Activated CD4-positive, alpha-beta T cell treated with anti-CD3 and anti-CD28 coated beads for 4 hours (primary cell): ENCODE measurements at regions not wholly inside any gene's neighbourhood (a gene's known extent, or its start where the extent isn't known, plus 50 kb on each side); places are given as distances from the start of the nearest gene placed in this dataset.
"Not testable (repeated sequence)": the region's sequence is repeated elsewhere in the genome, so short reads cannot be mapped to it uniquely, and the experiment has no call there.

Experiments used
- DNase-seq, 2 donors: peaks; one replicate each; pipeline ENCODE4 v3.0.0-alpha.2; 2020

DNA sequence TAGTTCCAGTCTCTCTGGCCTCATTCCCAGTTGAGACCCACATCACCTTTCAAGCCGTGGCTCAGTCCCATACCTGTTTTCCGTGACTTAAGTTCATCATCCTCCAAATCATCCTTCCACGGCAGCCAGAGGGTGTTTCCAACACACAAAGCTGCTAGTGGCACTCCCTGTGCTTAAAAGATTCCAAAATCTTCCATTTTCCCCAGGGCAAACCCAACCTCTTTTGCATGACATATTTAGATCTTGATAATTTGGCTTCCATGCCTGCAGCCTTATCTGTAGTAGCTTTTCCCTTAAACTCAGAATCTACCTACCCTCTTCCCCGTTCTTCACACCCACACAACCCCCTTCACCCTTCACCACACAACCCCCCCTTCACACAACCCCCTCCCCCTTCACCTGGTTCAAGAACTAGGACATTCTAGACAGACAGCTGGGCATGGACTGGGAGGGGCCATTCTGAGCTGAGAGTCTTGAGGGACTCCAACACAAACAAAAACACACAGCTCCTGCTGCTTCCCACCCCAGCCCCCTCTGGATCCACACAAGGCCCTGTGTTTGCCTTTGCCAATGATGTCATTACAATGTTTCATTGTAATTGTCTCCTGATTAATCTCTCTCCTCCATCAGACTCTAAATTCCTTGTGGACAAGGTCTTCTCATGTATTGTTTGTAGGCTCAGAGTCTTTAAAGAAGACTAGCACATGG lies 268.2 kb downstream of the SH3GL2 start:
- DNase-seq: no peak

DNA sequence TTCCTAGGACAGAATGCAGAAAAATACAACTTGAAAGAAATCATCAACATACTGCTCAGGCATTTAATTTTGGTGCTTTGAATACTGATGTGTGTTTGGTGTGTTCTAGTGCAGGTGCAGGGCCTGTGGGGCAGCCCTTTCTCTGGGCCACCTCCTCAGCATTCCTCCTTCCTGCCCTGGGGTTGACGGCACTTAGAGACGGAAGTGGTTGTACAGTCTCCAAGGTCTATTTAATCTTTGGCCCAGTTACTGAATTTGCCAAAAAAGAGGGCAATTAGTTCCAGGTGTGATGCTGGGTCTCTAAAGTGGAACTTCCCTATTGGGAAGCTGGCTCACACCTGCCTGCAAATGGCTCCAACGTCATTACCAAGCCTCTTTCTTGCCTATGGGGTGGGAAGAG lies 269.0 kb downstream of the SH3GL2 start:
- no peak for DNase-seq

DNA sequence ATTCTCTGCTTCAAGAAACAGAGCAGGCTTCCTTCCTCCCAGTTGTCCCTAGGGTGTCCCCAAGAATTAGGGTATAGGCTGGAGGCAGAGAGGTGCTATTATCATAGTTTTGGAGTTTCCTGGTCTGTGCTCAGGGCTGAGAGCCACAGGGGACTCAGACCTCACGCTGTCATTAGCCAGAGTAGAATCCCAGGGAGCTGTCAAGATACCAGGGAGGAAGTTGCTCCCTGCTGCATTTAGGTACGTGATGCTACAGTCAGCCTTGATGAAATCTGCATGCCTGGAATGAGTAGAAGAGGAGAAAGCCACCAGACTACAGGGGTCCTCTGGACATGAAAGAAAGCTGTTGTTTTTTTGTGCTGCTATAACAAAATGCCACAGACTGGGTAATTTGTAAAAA lies 273.2 kb downstream of the SH3GL2 start:
- DNase-seq: no peak

DNA sequence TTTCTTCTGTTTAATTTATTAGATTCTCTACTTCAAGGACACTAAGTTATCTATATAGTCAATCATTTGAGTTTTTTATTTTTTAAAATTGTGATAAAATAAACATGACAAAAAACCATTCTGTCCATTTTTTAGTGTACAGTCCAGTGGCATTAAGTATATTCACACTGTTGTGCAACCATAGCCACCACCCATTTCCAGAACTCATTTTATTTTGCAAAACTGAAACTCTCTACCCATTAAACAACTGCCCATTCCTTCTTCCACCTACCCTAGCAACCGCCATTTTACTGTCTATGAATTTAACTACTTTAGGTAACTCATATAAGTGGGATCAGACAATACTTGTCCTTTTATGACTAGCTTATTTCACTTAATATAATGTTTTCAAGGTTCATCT lies 275.6 kb downstream of the SH3GL2 start:
- DNase-seq: no peak

DNA sequence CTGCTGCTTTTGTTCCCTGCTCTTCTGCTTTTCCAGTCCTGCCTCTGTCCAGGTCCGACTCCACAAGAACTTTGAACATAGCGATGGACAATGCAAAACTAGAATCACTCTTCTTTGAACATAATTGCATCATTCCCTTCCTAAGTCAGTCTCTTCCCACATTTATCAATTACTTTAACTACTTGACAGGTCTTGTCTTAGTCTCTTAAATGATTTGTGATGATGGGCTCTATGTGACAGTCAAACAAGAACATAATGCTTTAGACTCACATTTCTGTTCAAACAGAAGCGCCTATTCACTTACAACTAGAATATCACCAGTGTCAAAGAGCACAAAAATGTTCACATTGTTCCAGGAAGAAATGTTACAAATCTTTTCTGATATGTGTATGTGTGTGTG lies 278.1 kb downstream of the SH3GL2 start:
- no peak for DNase-seq

DNA sequence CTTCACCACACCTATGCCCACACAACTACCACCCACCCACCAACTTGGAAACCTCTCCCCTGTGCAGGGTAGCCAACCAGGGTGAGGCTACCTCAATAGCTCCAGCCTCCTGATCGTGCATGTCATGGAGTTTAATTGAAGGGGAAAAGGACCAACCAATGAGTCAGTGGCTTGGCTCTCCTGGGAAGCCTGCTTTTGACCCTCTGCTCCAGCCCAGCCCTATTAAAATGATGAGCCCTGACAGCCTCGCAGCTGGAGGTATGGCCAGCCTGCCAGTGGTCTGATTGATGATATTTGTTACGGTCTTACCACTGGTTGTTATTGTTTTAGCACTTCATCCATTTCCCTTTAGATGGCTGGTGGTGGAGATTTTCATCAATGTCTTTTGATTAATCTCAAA lies 280.4 kb downstream of the SH3GL2 start:
- DNase-seq: no peak

DNA sequence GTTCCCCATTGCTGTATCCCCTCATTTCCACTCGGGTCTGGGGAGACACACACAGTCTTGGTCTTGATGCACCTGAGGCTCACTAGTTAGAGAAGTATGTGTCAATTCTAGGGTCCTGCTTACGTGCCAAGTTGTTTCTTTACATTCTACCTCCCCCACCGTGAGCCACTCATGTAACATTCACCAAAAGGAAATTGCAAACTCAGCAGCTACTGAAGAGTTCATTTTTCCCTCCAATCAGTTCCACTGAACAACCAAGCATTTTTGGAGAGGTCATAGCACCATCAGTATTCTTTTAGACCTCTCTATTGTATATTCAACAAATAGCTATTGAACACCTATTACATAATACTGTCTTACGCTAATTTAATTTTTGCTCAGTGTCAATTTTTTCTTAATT lies 281.1 kb downstream of the SH3GL2 start:
- no peak for DNase-seq

DNA sequence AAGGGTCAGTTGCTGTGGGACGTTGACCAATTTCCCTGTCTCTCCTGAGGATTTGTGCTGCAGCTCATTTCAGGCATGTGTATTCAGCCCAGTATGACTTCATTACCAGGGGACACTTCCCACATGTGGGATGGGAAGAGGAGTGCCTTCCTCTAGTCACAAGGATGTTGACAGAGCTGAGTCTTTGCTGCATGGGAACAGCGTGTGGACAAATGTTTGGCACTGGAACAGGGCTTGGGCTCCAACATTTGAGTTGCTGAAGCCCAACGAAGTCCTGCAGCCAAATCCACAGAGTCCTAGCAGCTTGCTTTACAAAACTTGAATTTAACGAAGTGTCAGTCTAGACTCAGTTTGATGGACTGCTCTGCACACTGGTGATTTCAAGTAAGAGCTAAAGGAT lies 283.2 kb downstream of the SH3GL2 start:
- DNase-seq: no peak

DNA sequence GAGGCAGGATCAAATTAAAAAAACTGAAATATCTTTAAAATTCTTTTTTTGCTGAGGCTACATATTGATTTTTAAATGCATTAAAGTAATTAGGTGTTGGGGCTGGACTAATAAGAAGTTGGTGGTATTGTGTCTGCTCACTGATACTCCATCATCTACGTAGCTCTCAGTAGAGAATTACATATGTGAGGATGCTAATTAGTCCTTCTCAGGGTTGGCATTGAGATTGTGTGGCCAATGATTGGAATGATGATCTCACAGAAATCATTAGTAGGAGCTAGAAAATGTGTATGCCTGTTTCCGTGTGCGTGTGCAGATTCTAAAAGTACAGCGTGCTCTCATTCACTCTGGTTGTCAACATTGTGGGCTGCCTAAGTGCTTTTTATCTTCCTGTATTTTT lies 283.8 kb downstream of the SH3GL2 start:
- no peak for DNase-seq

DNA sequence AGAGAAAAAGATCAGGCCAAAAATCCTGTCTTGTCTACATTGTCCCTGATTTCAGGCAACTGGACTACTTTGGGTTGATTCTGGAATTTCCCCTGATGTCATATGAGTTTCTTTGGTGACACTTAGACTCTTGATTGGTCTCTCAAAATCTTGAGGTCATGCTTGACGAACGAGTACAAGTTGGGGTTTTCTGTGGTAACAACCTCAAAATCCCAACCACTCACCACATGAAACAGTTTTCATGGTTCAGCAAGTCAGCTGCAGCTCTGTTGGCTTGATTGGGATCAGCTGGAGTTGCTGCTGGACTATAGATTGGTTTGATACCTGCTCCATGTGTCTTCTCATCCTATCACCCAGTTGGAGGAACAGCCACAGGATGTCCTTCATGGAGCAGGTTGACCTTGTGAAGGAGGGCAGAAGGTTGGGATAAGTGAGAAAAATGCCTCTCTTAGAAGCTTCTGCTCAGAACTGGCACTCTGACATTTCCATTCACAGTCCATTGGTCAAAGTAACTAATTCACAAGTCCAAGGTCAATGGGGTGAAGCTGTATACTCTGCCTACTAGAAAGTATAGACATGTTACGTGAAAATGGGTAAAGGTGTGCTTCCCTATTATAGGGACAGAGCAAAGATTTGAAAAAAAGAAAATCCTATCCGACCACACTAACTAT lies 284.5 kb downstream of the SH3GL2 start:
- DNase-seq: no peak

DNA sequence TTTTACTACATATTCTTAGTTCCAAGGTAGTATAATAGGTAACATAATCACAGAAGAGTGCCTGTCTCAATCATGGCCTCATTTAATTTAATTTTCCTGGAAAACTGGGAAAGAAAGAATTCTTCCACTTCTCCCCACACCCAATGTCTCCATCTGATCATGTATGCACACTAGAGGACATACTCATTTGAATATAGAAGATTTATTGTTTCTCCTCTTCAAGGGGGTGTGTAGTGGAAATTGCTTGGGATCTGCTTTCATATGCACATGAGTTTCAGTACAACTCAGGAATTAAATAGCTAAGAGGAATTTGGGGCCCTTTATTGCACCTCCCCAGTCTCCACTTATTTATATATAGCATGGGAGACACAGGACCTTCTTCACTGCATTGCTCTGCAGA lies 285.1 kb downstream of the SH3GL2 start:
- DNase-seq: no peak

DNA sequence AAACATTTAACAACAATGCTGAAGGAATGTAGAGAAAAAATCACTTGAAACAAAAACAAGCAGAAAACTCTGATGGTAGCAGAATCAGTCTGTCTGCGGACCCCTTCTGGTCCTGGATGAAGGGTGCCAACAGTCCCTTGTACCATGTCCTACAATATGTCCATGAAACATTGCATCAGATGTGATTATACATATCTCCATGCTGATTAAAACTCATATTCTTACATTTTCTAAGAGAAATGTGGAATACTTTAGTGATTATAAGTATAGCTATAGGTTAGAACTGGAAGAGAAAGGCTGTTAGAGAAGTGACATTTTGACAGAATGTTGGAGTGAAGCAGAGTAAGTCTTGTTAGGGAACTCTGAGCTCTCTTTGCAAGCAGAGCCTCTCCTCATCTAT lies 286.1 kb downstream of the SH3GL2 start:
- DNase-seq: no peak

DNA sequence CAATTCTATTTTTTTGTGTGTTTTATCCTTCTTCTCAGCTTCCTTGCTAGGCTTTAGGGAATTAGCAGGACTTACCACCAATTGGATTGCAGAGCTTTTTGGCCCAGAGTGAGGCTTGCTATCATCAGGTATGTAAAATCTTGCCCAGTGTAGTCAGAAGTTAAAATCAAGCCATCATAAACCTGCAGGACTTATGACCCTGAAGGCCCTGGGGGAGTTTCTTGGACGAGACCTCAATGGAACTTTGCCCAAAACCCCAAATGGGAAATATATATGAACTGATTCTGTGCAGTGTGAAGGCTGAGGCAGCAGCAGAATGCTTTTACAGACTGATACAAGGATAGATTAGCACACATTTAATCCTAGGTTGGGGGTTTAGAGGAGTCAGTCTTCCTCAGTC lies 287.0 kb downstream of the SH3GL2 start:
- DNase-seq: no peak

DNA sequence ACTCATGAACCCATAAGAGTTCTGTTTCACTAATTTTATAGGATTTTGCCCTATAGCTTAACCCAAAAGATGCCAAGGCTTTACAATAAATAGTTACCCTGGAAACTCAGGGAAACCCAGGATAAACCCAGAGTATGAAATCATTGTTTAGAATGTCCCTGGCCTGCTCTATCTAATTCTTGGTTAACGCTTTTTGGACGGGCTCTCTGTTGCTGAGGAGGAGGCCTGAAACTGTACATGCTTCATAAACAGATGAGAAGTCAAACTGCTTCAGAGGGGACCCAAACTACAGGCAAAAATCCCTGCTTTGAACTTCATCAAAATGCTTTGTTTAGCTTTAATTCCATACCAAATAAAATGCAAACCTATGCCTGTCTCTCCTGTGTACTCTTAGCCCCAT lies 291.9 kb downstream of the SH3GL2 start:
- DNase-seq: no peak

DNA sequence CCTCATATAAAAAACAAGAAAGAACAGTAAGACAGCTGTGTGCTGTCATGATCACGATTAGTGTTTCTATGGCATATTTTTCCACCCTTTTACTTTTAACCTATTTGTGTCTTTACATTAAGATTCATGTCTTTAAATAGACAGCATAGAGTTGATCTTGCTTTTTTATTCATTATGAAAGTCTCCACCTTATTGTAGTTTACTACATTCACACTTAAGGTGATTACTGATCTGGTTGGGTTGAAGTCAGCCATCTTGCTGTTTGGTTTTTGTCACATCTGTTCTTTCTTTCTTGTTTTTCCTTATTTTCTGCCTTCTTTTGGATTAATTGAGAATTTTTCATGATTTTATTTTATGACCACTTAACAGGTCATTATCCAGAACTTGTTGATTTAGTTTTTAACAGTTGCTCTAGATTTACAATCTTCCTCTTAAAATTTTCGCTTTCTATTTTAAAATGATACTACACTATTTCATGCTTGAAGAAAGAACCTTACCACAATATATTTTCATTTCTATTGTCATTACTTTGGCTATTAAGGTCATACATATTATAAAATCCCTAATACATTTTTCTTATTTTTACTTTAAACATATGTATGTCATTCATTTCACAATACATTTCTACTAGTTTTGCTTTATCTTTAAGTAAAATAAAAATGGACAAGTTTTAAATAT lies 292.5 kb downstream of the SH3GL2 start:
- no peak for DNase-seq

DNA sequence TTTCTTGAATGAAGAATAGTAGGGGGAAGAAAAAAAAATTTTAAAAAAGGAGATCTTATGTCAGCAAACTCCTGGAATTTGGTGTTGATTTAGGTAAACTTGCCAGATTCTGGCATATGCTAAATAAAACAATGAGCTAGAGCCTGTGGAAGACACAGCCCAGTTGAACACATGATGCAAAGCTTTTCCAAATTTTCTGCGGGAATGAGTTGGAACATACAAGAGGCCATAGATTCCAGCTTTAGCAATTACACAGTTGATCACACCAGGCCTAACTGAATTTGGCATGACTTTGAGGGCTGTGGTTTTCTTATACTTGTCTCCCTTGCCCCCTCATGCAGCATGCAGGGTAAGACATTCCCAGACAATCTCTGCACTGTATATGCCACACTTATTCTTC lies 297.0 kb downstream of the SH3GL2 start:
- no peak for DNase-seq

DNA sequence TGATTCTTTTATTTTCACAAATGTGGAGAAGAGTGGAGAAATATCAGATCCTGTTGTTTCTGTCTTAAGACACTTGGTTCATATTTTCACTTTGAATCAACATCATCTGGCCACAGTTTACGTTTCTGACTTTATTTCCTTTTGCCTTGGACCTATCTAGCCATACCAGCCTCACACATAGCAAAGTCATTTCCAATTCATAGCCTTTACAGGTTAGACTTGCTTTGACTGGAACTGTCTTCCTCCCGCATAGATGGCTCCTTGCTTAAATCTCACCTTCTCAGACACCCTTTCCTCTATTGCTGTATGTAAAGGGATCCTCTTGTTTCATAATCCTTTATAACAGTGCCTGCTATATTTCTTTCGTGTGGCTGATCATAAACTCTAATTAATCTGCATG lies 297.8 kb downstream of the SH3GL2 start:
- no peak for DNase-seq

DNA sequence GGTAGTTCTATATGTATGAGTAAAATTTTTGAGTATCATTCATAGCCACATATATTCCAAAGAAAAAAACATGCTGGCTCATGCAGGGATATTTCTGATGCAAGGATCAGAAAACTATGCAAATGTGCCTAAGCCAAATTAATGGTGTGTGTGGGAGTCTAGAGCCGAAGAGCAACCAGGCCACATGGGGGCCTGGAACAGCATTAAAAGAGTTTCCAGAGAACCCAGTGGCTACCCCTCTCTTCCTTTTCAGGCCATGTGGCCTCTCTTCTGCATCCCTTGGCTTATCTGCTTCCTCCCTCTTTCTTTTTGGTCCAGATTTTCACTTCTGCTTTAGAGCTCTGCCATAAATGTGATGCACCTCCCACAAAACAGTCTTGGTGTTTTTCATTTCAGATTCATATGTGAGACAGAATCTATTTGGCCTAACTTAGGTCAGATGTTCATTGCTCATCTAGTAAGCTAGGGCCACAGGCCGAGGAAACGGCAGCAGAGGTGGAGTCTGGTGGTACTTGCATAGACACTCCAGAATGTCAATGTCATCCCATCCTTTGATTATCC lies 300.0 kb downstream of the SH3GL2 start:
- DNase-seq: no peak

DNA sequence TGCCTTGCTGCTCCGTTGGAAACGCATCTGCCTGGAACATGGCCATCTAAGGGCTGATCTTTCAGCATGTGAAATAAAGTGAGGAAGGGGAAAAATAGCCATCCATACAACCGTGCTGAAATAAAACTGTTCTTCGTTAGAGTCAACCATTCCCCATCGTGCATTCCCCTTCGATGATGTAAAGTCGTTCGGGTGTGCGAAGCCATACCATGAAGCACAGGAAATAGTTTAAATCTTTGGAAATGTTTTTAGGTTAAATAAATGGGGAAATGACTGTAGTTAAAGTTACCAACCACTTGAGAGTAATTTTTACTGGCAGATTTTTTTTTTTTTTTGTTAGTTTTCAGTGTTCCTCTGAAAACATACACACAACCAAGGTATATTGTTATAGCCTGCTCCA lies 302.5 kb downstream of the SH3GL2 start:
- no peak for DNase-seq

DNA sequence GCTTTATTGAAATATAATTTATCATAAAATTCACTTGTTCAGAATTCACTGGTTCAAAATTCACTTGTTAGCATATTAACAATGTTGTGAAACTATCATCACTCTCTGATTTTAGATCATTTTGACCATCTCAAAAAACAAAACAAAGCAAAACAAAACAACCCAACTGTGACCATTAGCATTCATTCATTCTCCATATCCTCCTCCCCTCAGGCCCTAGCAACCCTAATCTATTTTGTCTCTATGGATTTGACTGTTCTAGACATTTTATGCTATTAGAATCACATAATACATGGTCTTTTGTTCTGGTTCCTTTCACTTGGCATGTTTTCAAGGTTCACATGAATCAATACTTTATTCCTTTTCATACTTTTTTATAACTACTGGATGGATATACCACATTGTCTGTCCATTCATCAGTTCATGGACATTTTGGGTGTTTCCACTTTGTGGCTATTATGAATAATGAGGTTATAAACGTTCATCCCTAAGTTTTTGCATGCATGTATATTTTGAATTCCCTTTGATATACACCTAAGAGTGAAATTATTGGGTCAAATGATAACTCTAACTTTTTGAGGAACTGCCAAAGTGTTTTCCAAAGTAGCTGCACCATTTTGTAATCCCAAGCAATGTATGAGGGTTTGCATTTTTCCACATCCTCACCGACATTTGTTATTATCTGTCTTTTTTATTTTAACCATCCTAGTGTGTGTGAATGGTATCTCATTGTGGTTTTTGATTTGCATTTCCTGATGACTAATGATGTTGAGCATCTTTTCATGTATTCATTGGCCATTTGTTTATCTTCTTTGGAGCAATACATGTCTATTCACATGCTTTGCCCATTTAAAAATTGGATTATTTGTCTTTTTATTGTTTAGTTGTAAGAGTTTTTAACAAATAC lies 304.1 kb downstream of the SH3GL2 start:
- no peak for DNase-seq

DNA sequence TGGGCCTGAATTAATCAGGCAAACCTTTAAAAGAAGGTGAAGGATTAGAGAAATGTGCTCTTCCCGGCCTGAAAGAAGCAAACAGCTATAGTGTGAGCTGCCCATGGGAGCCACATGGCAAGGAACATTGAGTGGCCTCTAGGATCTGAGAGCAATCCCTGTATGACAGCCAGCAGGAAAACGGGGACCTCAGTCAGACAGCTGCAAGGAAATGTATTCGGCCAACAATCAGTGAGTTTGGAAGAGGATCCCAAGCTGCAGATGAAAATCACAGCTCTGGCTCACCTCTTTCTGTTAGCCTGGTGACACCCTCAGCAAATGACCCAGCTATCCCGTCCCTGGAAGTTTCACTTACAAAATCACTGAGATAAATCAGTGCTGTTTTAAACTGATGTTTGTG lies 309.2 kb downstream of the SH3GL2 start:
- no peak for DNase-seq

DNA sequence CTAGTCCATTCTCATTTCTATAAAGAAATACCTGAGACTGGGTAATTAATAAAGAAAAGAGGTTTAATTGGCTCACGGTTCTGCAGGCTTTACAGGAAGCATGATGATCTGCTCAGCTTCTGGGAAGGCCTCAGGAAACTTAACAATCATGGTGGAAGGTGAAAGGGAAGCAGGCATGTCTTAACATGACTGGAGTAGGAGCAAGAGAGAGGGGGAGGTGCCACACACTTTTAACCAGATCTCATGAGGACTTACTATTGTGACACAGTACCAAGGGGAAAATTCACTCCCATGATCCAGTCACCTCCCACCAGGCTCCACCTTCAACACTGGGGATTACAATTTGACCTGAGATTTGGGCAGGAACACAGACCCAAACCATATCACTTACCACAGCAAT lies 310.1 kb downstream of the SH3GL2 start:
- DNase-seq: not testable (repeated sequence)
